Cardiac fibroblast (primary cell): ENCODE measurements at regions not wholly inside any gene's neighbourhood (a gene's known extent, or its start where the extent isn't known, plus 50 kb on each side); places are given as distances from the start of the nearest gene placed in this dataset.
"Not testable (repeated sequence)": the region's sequence is repeated elsewhere in the genome, so short reads cannot be mapped to it uniquely, and the experiment has no call there.

Source experiments
- DNase-seq, 2 donors: peaks; one replicate each; pipeline versions ENCODE4 v3.0.0 to v3.0.0-alpha.2; 2010; ENCODE audit warnings: low read depth in 2 of 2
- H3K4me3 ChIP-seq, 2 donors: replicated peaks in 1 of 2; 1 replicate in 1 of 2; 2 replicates in 1 of 2; pipeline ENCODE4 v1.5.1; 2011; ENCODE audit warnings: low read depth in 2 of 2, low read length in 2 of 2, mild to moderate bottlenecking in 2 of 2, moderate library complexity in 1 of 2
- CTCF ChIP-seq: IDR thresholded peaks from one replicate; pipeline ENCODE4 v1.5.1; 2011; ENCODE audit warnings: low read depth, mild to moderate bottlenecking, low read length, inconsistent platforms

- no peak for TF ChIP-seq CTCF
- no peak for DNase-seq
- H3K4me3 ChIP-seq = no peak overlapping the region
Measured at GRCh38 chr17:70327279-70327678, 157.9 kb downstream of the KCNJ2 start.

GRCh38 chr17:70327723-70328122 lies 158.4 kb downstream of the KCNJ2 start:
- no peak for TF ChIP-seq CTCF
- DNase-seq = no peak
- H3K4me3 ChIP-seq = no peak overlapping the region

GRCh38 chr17:70329721-70330120 lies 160.4 kb downstream of the KCNJ2 start:
- no peak for TF ChIP-seq CTCF
- no peak overlapping the region for H3K4me3 ChIP-seq
- DNase-seq = no peak

GRCh38 chr17:70331066-70331465 lies 161.7 kb downstream of the KCNJ2 start:
- not testable (repeated sequence) for H3K4me3 ChIP-seq, DNase-seq

GRCh38 chr17:70332356-70333210 lies 163.3 kb downstream of the KCNJ2 start:
- H3K4me3 ChIP-seq = no peak overlapping the region
- no peak for TF ChIP-seq CTCF
- DNase-seq = no peak

GRCh38 chr17:70336411-70336810 lies 167.1 kb downstream of the KCNJ2 start:
- H3K4me3 ChIP-seq = no peak overlapping the region
- TF ChIP-seq CTCF = no peak
- DNase-seq = no peak

GRCh38 chr17:70338946-70339354 lies 169.6 kb downstream of the KCNJ2 start:
- no peak for DNase-seq
- H3K4me3 ChIP-seq = no peak overlapping the region
- TF ChIP-seq CTCF = no peak
